22Rv1 (cell line): ENCODE measurements at regions not wholly inside any gene's neighbourhood (a gene's known extent, or its start where the extent isn't known, plus 50 kb on each side); places are given as distances from the start of the nearest gene placed in this dataset.

ENCODE experiments used
- CTCF ChIP-seq: fragments of 450-650 bp; IDR thresholded peaks from 2 replicates; pipeline ENCODE4 v1.5.1; 2017; ENCODE audit warnings: mild to moderate bottlenecking
- ZFX ChIP-seq: fragments of 450-650 bp; IDR thresholded peaks from 2 replicates; pipeline ENCODE4 v1.6.1; 2017; ENCODE audit warnings: antibody characterized with exemption, borderline replicate concordance

GRCh38 chr1:4115191-4115900, 215.3 kb upstream of the C1orf174 start:
- TF ChIP-seq CTCF: no peak
- no peak for TF ChIP-seq ZFX
